H1 (cell line): ENCODE measurements at regions not wholly inside any gene's neighbourhood (a gene's known extent, or its start where the extent isn't known, plus 50 kb on each side); places are given as distances from the start of the nearest gene placed in this dataset.

Source experiments
- CTCF ChIA-PET: fragments of 300-600 bp; sonication (Branson Sonifier 250); formaldehyde crosslinking; loops from one replicate; lab custom pipeline; 2021; ENCODE audit not compliant: partially characterized antibody; lab: Charles Lee
- POLR2A ChIA-PET: fragments of 300-600 bp; sonication (Branson Sonifier 250); formaldehyde crosslinking; loops from one replicate; lab custom pipeline; 2021; ENCODE audit warnings: inconsistent platforms; ENCODE audit not compliant: partially characterized antibody; lab: Charles Lee
- DNase-seq, 2 experiments: peaks; one replicate each; pipeline versions ENCODE4 v3.0.0 to v3.0.0-alpha.2; 2010 to 2022; ENCODE audit warnings: low spot score in 2 of 2, low read depth in 1 of 2, mixed read lengths in 1 of 2
- FAIRE-seq: peaks from 2 replicates; lab custom pipeline; 2011; peaks lifted over from hg19 to GRCh38; lab: Jason Lieb, UNC
- H2AFZ ChIP-seq: 2 replicates; pipeline ENCODE4 v1.8.1; 2012; ENCODE audit warnings: low read length, inconsistent platforms
- H2AK5ac ChIP-seq: 2 replicates; pipeline ENCODE4 v1.6.1; 2013; ENCODE audit warnings: low read depth, low read length
- H2BK120ac ChIP-seq: replicated peaks from 2 replicates; pipeline ENCODE3; 2013; ENCODE audit warnings: low read depth, low read length, inconsistent platforms
- H2BK12ac ChIP-seq: 2 replicates; pipeline ENCODE4 v1.6.1; 2013; ENCODE audit warnings: low read depth, low read length
- H2BK15ac ChIP-seq: 2 replicates; pipeline ENCODE4 v1.6.1; 2013; ENCODE audit warnings: low read length
- H2BK20ac ChIP-seq: 2 replicates; pipeline ENCODE4 v1.6.1; 2013; ENCODE audit warnings: low read length
- H2BK5ac ChIP-seq: 2 replicates; pipeline ENCODE4 v1.6.1; 2013; ENCODE audit warnings: low read depth, low read length
- H3K14ac ChIP-seq: 2 replicates; pipeline ENCODE4 v1.6.1; 2013; ENCODE audit warnings: inconsistent platforms; ENCODE audit not compliant: insufficient read length
- H3K18ac ChIP-seq: 2 replicates; pipeline ENCODE4 v1.6.1; 2013; ENCODE audit warnings: low read length; ENCODE audit errors: extremely low read depth
- H3K23ac ChIP-seq: 2 replicates; pipeline ENCODE4 v1.6.1; 2013; ENCODE audit warnings: inconsistent platforms; ENCODE audit not compliant: insufficient read length
- H3K23me2 ChIP-seq: 2 replicates; pipeline ENCODE4 v1.6.1; 2013; ENCODE audit warnings: low read depth, low read length
- H3K27ac ChIP-seq: 2 replicates; pipeline ENCODE4 v1.6.1; 2011; ENCODE audit warnings: low read depth, low read length, inconsistent platforms
- H3K27me3 ChIP-seq, 4 experiments: replicated peaks in 1 of 4; 1 replicate in 1 of 4; 2 replicates in 3 of 4; pipeline versions ENCODE4 v1.6.1 to v1.8.1; 2011 to 2013; ENCODE audit warnings: low read length in 3 of 4, mild to moderate bottlenecking in 3 of 4, inconsistent platforms in 2 of 4, mixed read lengths in 2 of 4, moderate library complexity in 1 of 4; ENCODE audit not compliant: control insufficient read depth in 3 of 4, insufficient read depth in 3 of 4; ENCODE audit errors: extremely low read depth in 1 of 4
- H3K36me3 ChIP-seq, 4 experiments: 2 replicates each; pipeline versions ENCODE4 v1.6.1 to v1.8.1; 2011 to 2013; ENCODE audit warnings: mild to moderate bottlenecking in 4 of 4, low read length in 3 of 4, moderate library complexity in 2 of 4, control low read depth in 1 of 4, inconsistent platforms in 1 of 4; ENCODE audit not compliant: insufficient read depth in 4 of 4, control insufficient read depth in 2 of 4
- H3K4ac ChIP-seq: replicated peaks from 2 replicates; pipeline ENCODE3; 2013; ENCODE audit warnings: low read length, low read depth, mixed read lengths, inconsistent platforms; ENCODE audit not compliant: insufficient read length
- H3K4me1 ChIP-seq, 4 experiments: replicated peaks in 1 of 4; 1 replicate in 1 of 4; 2 replicates in 3 of 4; pipeline versions ENCODE4 v1.6.1 to v1.8.1; 2011 to 2013; ENCODE audit warnings: low read length in 3 of 4, inconsistent platforms in 2 of 4, mixed read lengths in 1 of 4; ENCODE audit not compliant: insufficient read depth in 4 of 4, control insufficient read depth in 3 of 4
- H3K4me2 ChIP-seq, 2 experiments: 2 replicates each; pipeline versions ENCODE4 v1.6.1 to v1.8.1; 2011 to 2013; ENCODE audit warnings: low read depth in 2 of 2, low read length in 2 of 2, control low read depth in 1 of 2, inconsistent platforms in 1 of 2, mild to moderate bottlenecking in 1 of 2; ENCODE audit not compliant: insufficient read depth in 1 of 2
- H3K4me3 ChIP-seq, 4 experiments: fragments of 200-600, 300-600 bp in 1 of 4; sonication (generic), shearing (Covaris generic), sonication (Bioruptor Twin) in 1 of 4; 2 replicates each; pipeline versions ENCODE4 v1.5.1 to v1.8.1; 2011 to 2016; ENCODE audit warnings: low read length in 4 of 4, low read depth in 3 of 4, control low read depth in 2 of 4, inconsistent platforms in 2 of 4, mild to moderate bottlenecking in 2 of 4, mixed read lengths in 1 of 4, moderate library complexity in 1 of 4; ENCODE audit not compliant: insufficient read depth in 2 of 4; ENCODE audit errors: extremely low read depth in 1 of 4
- H3K56ac ChIP-seq: replicated peaks from 2 replicates; pipeline ENCODE3; 2013; ENCODE audit warnings: low read depth, mild to moderate bottlenecking, mixed read lengths, low read length, inconsistent platforms; ENCODE audit not compliant: insufficient read length
- H3K79me1 ChIP-seq: 2 replicates; pipeline ENCODE4 v1.6.1; 2013; ENCODE audit warnings: low read depth, low read length, control low read depth
- H3K79me2 ChIP-seq, 2 experiments: 2 replicates each; pipeline versions ENCODE4 v1.6.1 to v1.8.1; 2012 to 2013; ENCODE audit warnings: low read length in 2 of 2, mild to moderate bottlenecking in 2 of 2, inconsistent platforms in 1 of 2; ENCODE audit not compliant: insufficient read depth in 2 of 2, control insufficient read depth in 1 of 2
- H3K9ac ChIP-seq, 4 experiments: replicated peaks in 1 of 4; 1 replicate in 1 of 4; 2 replicates in 3 of 4; pipeline versions ENCODE4 v1.6.1 to v1.8.1; 2011 to 2013; ENCODE audit warnings: low read depth in 3 of 4, low read length in 3 of 4, control low read depth in 2 of 4, mild to moderate bottlenecking in 2 of 4, moderate library complexity in 2 of 4, inconsistent platforms in 1 of 4; ENCODE audit errors: extremely low read depth in 1 of 4
- H3K9me3 ChIP-seq, 2 experiments: 2 replicates each; pipeline versions ENCODE4 v1.6.1 to v1.8.1; 2012 to 2013; ENCODE audit warnings: mild to moderate bottlenecking in 2 of 2, moderate library complexity in 2 of 2, control low read depth in 1 of 2, inconsistent platforms in 1 of 2, low read depth in 1 of 2, low read length in 1 of 2, mixed read lengths in 1 of 2; ENCODE audit not compliant: insufficient read depth in 2 of 2
- H4K20me1 ChIP-seq, 2 experiments: replicated peaks in 1 of 2; 2 replicates each; pipeline versions ENCODE3 to v1.8.1; 2011 to 2013; ENCODE audit warnings: inconsistent platforms in 2 of 2, low read length in 2 of 2, mild to moderate bottlenecking in 1 of 2; ENCODE audit not compliant: insufficient read depth in 2 of 2, control insufficient read depth in 1 of 2
- H4K5ac ChIP-seq: 2 replicates; pipeline ENCODE4 v1.6.1; 2013; ENCODE audit warnings: low read length, low read depth, mixed read lengths, inconsistent platforms; ENCODE audit not compliant: insufficient read length
- H4K8ac ChIP-seq: 2 replicates; pipeline ENCODE4 v1.8.0; 2013; ENCODE audit warnings: mild to moderate bottlenecking, moderate library complexity, low read length, inconsistent platforms; ENCODE audit not compliant: insufficient read depth; ENCODE audit errors: extremely low read depth
- H4K91ac ChIP-seq: replicated peaks from 2 replicates; pipeline ENCODE3; 2013; ENCODE audit warnings: low read length, mixed read lengths, inconsistent platforms; ENCODE audit not compliant: insufficient read length
- ASH2L ChIP-seq: fragments of 200-600, 300-600 bp; sonication (generic); IDR thresholded peaks from one replicate; pipeline ENCODE4 v1.7.1; 2017; ENCODE audit warnings: low read length
- BACH1 ChIP-seq: IDR thresholded peaks from 2 replicates; pipeline ENCODE4 v1.6.1; 2012; ENCODE audit warnings: low read length, improper control_type of control experiment
- CBX5 ChIP-seq: fragments of 300-800, 300-1000 bp; sonication (generic); IDR thresholded peaks from 2 replicates; pipeline ENCODE4 v1.7.1; 2016; ENCODE audit warnings: antibody characterized with exemption, low read length, low read depth
- CHD1 ChIP-seq: IDR thresholded peaks from 2 replicates; pipeline ENCODE4 v1.6.1; 2012; ENCODE audit warnings: low read depth, low read length, improper control_type of control experiment
- CHD2 ChIP-seq: IDR thresholded peaks from 2 replicates; pipeline ENCODE4 v1.6.1; 2012; ENCODE audit warnings: low read length, improper control_type of control experiment
- CTBP2 ChIP-seq: IDR thresholded peaks from 2 replicates; pipeline ENCODE4 v1.7.0; 2011; ENCODE audit warnings: borderline replicate concordance, mild to moderate bottlenecking, moderate library complexity, mixed read lengths, low read length; ENCODE audit not compliant: insufficient read depth, insufficient read length
- EGR1 ChIP-seq: IDR thresholded peaks from 2 replicates; pipeline ENCODE4 v1.6.1; 2011; ENCODE audit warnings: low read depth, low read length, borderline replicate concordance
- EZH2 ChIP-seq: fragments of 200-600 bp; sonication (generic); IDR thresholded peaks from 2 replicates; pipeline ENCODE4 v1.7.1; 2012; ENCODE audit warnings: low read depth, mild to moderate bottlenecking, moderate library complexity, low read length, inconsistent platforms; ENCODE audit not compliant: severe bottlenecking
- GTF2F1 ChIP-seq: IDR thresholded peaks from 2 replicates; pipeline ENCODE4 v1.6.1; 2012; ENCODE audit warnings: low read depth, low read length, improper control_type of control experiment, borderline replicate concordance
- HDAC6 ChIP-seq: IDR thresholded peaks from one replicate; pipeline ENCODE4 v1.7.1; 2012; ENCODE audit warnings: low read depth, mild to moderate bottlenecking, inconsistent platforms, low read length, moderate library complexity
- KDM4A ChIP-seq: IDR thresholded peaks from one replicate; pipeline ENCODE4 v1.7.1; 2012; ENCODE audit warnings: low read depth, mild to moderate bottlenecking, moderate library complexity, low read length, inconsistent platforms; ENCODE audit not compliant: severe bottlenecking
- NANOG ChIP-seq: IDR thresholded peaks from 2 replicates; pipeline ENCODE4 v1.6.1; 2011; ENCODE audit warnings: low read length, low read depth, mild to moderate bottlenecking, inconsistent platforms; ENCODE audit not compliant: insufficient read depth, poor library complexity, severe bottlenecking
- POLR2A ChIP-seq, 2 experiments: IDR thresholded peaks; 1 replicate in 1 of 2; 2 replicates in 1 of 2; pipeline ENCODE4 v1.6.1; 2011; ENCODE audit warnings: low read depth in 2 of 2, low read length in 2 of 2, mild to moderate bottlenecking in 2 of 2; ENCODE audit errors: control extremely low read depth in 1 of 2
- SIRT6 ChIP-seq: IDR thresholded peaks from one replicate; pipeline ENCODE4 v1.7.1; 2012; ENCODE audit warnings: low read length, inconsistent platforms
- SP2 ChIP-seq: IDR thresholded peaks from 2 replicates; pipeline ENCODE4 v1.6.1; 2012; ENCODE audit warnings: mild to moderate bottlenecking, low read length, inconsistent platforms
- SRF ChIP-seq: IDR thresholded peaks from 2 replicates; pipeline ENCODE4 v1.6.1; 2011; ENCODE audit warnings: mild to moderate bottlenecking, low read depth, low read length, moderate library complexity
- WGBS, 2 experiments: shearing (Covaris generic) in 1 of 2; methylation state at CpG; one replicate each; pipeline versions ENCODE4 v1.1.6 to v1.1.7; 2013 to 2015; ENCODE audit warnings: low lambda C conversion rate in 2 of 2, mixed read lengths in 2 of 2, inconsistent platforms in 1 of 2, low coverage in 1 of 2, missing lambda C conversion rate in 1 of 2; ENCODE audit not compliant: insufficient replicate concordance in 2 of 2, insufficient coverage in 1 of 2, insufficient read length in 1 of 2; ENCODE audit errors: extremely low coverage in 1 of 2, missing lambda C conversion rate in 1 of 2; 5-methylcytosine and 5-hydroxymethylcytosine counted together

GRCh38 chr2:226553333-226553732 lies 246.3 kb downstream of the IRS1 start:
- ChIA-PET CTCF (interaction anchor here (0.9 kb wide), 1 partner anchor 99 kb away, joined by 3 read pairs; no protein-coding TSS in a partner anchor), POLR2A (no interaction called here)
- FAIRE-seq, result no peak
- TF ChIP-seq EZH2 (no peak), CBX5 (no peak), EGR1 (no peak), POLR2A (IDR thresholded peaks at IDR 0.05; ENCODE audit: control extremely low read depth in 1 of 2, low read depth in 2 of 2, low read length in 2 of 2) (no peak), KDM4A (no peak), HDAC6 (no peak), GTF2F1 (no peak), CHD1 (no peak), CHD2 (no peak), BACH1 (no peak), SP2 (no peak), ASH2L (no peak), SRF (no peak), SIRT6 (no peak), CTBP2 (no peak), NANOG (no peak)

More at GRCh38 chr2:226553333-226553732, 246.3 kb downstream of the IRS1 start:
- Histone ChIP-seq H2BK5ac (no peak overlapping the region), H3K4ac (no peak overlapping the region), H4K20me1 (no peaks in the 10 kb centered on the region), H3K56ac (no peak overlapping the region), H4K91ac (no peak overlapping the region), H3K18ac (peak overlapping the region; percentile 19; the same call in 1 of the 2 replicates), H3K23me2 (no peaks in the 10 kb centered on the region), H3K23ac (no peak overlapping the region), H3K9ac (no peak overlapping the region), H3K79me1 (no peaks in the 10 kb centered on the region), H3K14ac (no peak overlapping the region), H3K27me3 (no peaks in the 10 kb centered on the region), H3K79me2 (no peaks in the 10 kb centered on the region), H2AK5ac (no peak overlapping the region), H2BK12ac (no peak overlapping the region; the same call in 1 of the 2 replicates), H3K4me3 (no peak overlapping the region), H4K5ac (no peak overlapping the region), H3K36me3 (no peaks in the 10 kb centered on the region), H2BK15ac (no peak overlapping the region), H2AFZ (no peak overlapping the region; the same call in 1 of the 2 replicates), H2BK120ac (no peak overlapping the region), H3K27ac (no peak overlapping the region), H3K9me3 (no peaks in the 10 kb centered on the region; a peak in 1 of 4 replicates), H3K4me2 (no peak overlapping the region), H2BK20ac (no peak overlapping the region), H3K4me1 (no peaks in the 10 kb centered on the region), H4K8ac (no peak overlapping the region)
- WGBS, 2 experiments, result 73% methylated on average over 3 of the region's 3 CpGs; no CpG with 5 or more reads in 1 of the 2 experiments
- no peak for DNase-seq
